C4-2B (cell line): ENCODE measurements at regions not wholly inside any gene's neighbourhood (a gene's known extent, or its start where the extent isn't known, plus 50 kb on each side); places are given as distances from the start of the nearest gene placed in this dataset.

Experiments
- CTCF ChIP-seq: fragments of 450-650 bp; conservative IDR thresholded peaks from 2 replicates; pipeline ENCODE4 v1.5.1; 2017; ENCODE audit warnings: mild to moderate bottlenecking
- ZFX ChIP-seq: fragments of 450-650 bp; IDR thresholded peaks from 2 replicates; pipeline ENCODE4 v1.6.1; 2017

DNA sequence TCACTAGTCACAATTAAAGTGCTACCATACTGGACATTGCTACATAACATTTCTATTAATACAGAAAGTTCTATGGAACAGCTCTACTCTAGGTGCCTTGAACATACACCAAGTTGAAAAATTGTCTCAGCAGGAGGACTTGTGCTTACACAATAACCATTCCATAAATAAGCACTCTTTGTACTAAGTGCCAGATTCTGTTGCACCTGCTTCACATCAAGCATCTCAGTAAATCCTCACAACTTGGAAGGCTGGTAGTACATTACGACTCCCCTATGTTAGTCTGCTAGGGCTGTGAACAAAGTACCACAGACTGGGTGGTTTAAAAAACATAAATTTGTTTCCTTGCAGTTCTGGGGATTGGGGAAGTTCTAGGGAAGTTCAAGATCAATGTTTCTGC is 296.9 kb upstream of the NCKAP5 start:
- TF ChIP-seq CTCF, result no peak
- TF ChIP-seq ZFX, result no peak
